ENCODE measurements at regions not wholly inside any gene's neighbourhood (a gene's known extent, or its start where the extent isn't known, plus 50 kb on each side); places are given as distances from the start of the nearest gene placed in this dataset.

- Histone ChIP-seq H3K4me1 (ENCODE audit: low read depth, poor library complexity, severe bottlenecking) (no peaks in the 10 kb centered on the region), H3K27me3 (ENCODE audit: insufficient read depth, low read depth) (no peaks in the 10 kb centered on the region), H3K27ac (no peak overlapping the region), H2AFZ (ENCODE audit: low read depth) (no peak overlapping the region), H3K79me2 (ENCODE audit: insufficient read depth, low read depth) (no peaks in the 10 kb centered on the region), H4K20me1 (ENCODE audit: insufficient read depth) (no peaks in the 10 kb centered on the region), H3K36me3 (ENCODE audit: insufficient read depth) (no peaks in the 10 kb centered on the region), H3K4me3 (IDR thresholded peaks at IDR 0.05; ENCODE audit: insufficient read depth, low read depth, low read length) (no peak overlapping the region), H3K9ac (no peak overlapping the region), H3K4me2 (no peak overlapping the region)
- no peak for TF ChIP-seq CTCF (conservative IDR thresholded peaks at IDR 0.05; ENCODE audit: low read depth, low read length)
These were observed 74.0 kb downstream of the SPRY1 start for GRCh38 chr4:123470640-123471039.

- no peak for TF ChIP-seq CTCF (conservative IDR thresholded peaks at IDR 0.05; ENCODE audit: low read depth, low read length)
- no peak overlapping the region for H3K9ac ChIP-seq
- no peaks in the 10 kb centered on the region for H3K36me3 ChIP-seq (ENCODE audit: insufficient read depth)
- no peaks in the 10 kb centered on the region for H3K27me3 ChIP-seq (ENCODE audit: insufficient read depth, low read depth)
- no peaks in the 10 kb centered on the region for H4K20me1 ChIP-seq (ENCODE audit: insufficient read depth)
- no peaks in the 10 kb centered on the region for H3K79me2 ChIP-seq (ENCODE audit: insufficient read depth, low read depth)
- H3K4me1 ChIP-seq (ENCODE audit: low read depth, poor library complexity, severe bottlenecking) = no peaks in the 10 kb centered on the region
- H3K27ac ChIP-seq = no peak overlapping the region
- H3K4me3 ChIP-seq (IDR thresholded peaks at IDR 0.05; ENCODE audit: insufficient read depth, low read depth, low read length) = no peak overlapping the region
- H3K4me2 ChIP-seq = no peak overlapping the region
- H2AFZ ChIP-seq (ENCODE audit: low read depth) = no peak overlapping the region
These were observed 75.2 kb downstream of the SPRY1 start for GRCh38 chr4:123471655-123472369.

- H3K79me2 ChIP-seq (ENCODE audit: insufficient read depth, low read depth) = no peaks in the 10 kb centered on the region
- no peaks in the 10 kb centered on the region for H4K20me1 ChIP-seq (ENCODE audit: insufficient read depth)
- H3K36me3 ChIP-seq (ENCODE audit: insufficient read depth) = no peaks in the 10 kb centered on the region
- no peak overlapping the region for H3K9ac ChIP-seq
- H3K4me3 ChIP-seq (IDR thresholded peaks at IDR 0.05; ENCODE audit: insufficient read depth, low read depth, low read length) = no peak overlapping the region
- H3K4me1 ChIP-seq (ENCODE audit: low read depth, poor library complexity, severe bottlenecking) = no peaks in the 10 kb centered on the region
- no peak overlapping the region for H3K4me2 ChIP-seq
- H2AFZ ChIP-seq (ENCODE audit: low read depth) = no peak overlapping the region
- TF ChIP-seq CTCF (conservative IDR thresholded peaks at IDR 0.05; ENCODE audit: low read depth, low read length) = no peak
- H3K27me3 ChIP-seq (ENCODE audit: insufficient read depth, low read depth) = no peaks in the 10 kb centered on the region
- H3K27ac ChIP-seq = no peak overlapping the region
These were observed 78.2 kb downstream of the SPRY1 start for GRCh38 chr4:123474817-123475216.

GRCh38 chr4:123476089-123476488 is 79.5 kb downstream of the SPRY1 start:
- H3K4me3 ChIP-seq (IDR thresholded peaks at IDR 0.05; ENCODE audit: insufficient read depth, low read depth, low read length) = no peak overlapping the region

More at GRCh38 chr4:123476089-123476488, 79.5 kb downstream of the SPRY1 start:
- H3K27ac ChIP-seq = no peak overlapping the region
- no peaks in the 10 kb centered on the region for H4K20me1 ChIP-seq (ENCODE audit: insufficient read depth)
- no peak overlapping the region for H2AFZ ChIP-seq (ENCODE audit: low read depth)
- no peaks in the 10 kb centered on the region for H3K36me3 ChIP-seq (ENCODE audit: insufficient read depth)
- H3K27me3 ChIP-seq (ENCODE audit: insufficient read depth, low read depth) = no peaks in the 10 kb centered on the region
- TF ChIP-seq CTCF (conservative IDR thresholded peaks at IDR 0.05; ENCODE audit: low read depth, low read length) = no peak
- H3K4me1 ChIP-seq (ENCODE audit: low read depth, poor library complexity, severe bottlenecking) = no peaks in the 10 kb centered on the region
- H3K9ac ChIP-seq = no peak overlapping the region
- no peak overlapping the region for H3K4me2 ChIP-seq
- no peaks in the 10 kb centered on the region for H3K79me2 ChIP-seq (ENCODE audit: insufficient read depth, low read depth)

Measured in KMS-11 (cell line).